Adrenal gland (tissue), 9 donors: ENCODE measurements at regions not wholly inside any gene's neighbourhood (a gene's known extent, or its start where the extent isn't known, plus 50 kb on each side); places are given as distances from the start of the nearest gene placed in this dataset.

Experiments
- DNase-seq, 7 donors: peaks; one replicate each; pipeline ENCODE4 v3.0.0-alpha.2; 2019 to 2020
- H3K27ac ChIP-seq, 5 donors: fragments of 200-600 bp; sonication (generic) in 4 of 5; 1 replicate in 3 of 5; 2 replicates in 2 of 5; pipeline versions ENCODE4 v1.5.1 to v1.8.0; 2016 to 2020; ENCODE audit warnings: mild to moderate bottlenecking in 1 of 5
- H3K27me3 ChIP-seq: fragments of 200-600 bp; 2 replicates; pipeline ENCODE4 v1.8.0; 2021
- H3K36me3 ChIP-seq, 2 donors: fragments of 200-600 bp; replicated peaks in 1 of 2; 1 replicate in 1 of 2; 2 replicates in 1 of 2; pipeline versions ENCODE4 v1.5.1 to v1.8.0; 2018 to 2022
- H3K4me1 ChIP-seq, 2 donors: fragments of 200-600 bp; replicated peaks in 1 of 2; 1 replicate in 1 of 2; 2 replicates in 1 of 2; pipeline versions ENCODE4 v1.5.1 to v1.8.0; 2018 to 2021
- H3K4me3 ChIP-seq, 4 donors: fragments of 200-600 bp; sonication (generic) in 3 of 4; one replicate each; pipeline ENCODE4 v1.5.1; 2016 to 2018
- H3K9me3 ChIP-seq, 3 donors: fragments of 200-600 bp; sonication (generic) in 1 of 3; replicated peaks in 1 of 3; 1 replicate in 2 of 3; 2 replicates in 1 of 3; pipeline versions ENCODE4 v1.5.1 to v1.8.0; 2016 to 2021
- CTCF ChIP-seq, 6 experiments: fragments of 450-650 bp in 4 of 6; fragments of 200-600 bp in 2 of 6; sonication (generic) in 1 of 6; IDR thresholded peaks; 1 replicate in 5 of 6; 2 replicates in 1 of 6; pipeline versions ENCODE4 v1.5.1 to v1.8.0; 2016 to 2021; ENCODE audit warnings: antibody characterized with exemption in 6 of 6, mild to moderate bottlenecking in 2 of 6, moderate library complexity in 1 of 6
- POLR2A ChIP-seq, 2 donors: fragments of 450-650 bp; IDR thresholded peaks; one replicate each; pipeline ENCODE4 v1.6.1; 2017; ENCODE audit warnings: antibody characterized with exemption in 2 of 2, mild to moderate bottlenecking in 2 of 2, moderate library complexity in 1 of 2
- whole genome bisulfite sequencing, 4 donors: extraction: QIAGEN DNeasy Blood & Tissue Kit in 2 of 4; methylation state at CpG; one replicate each; pipeline versions ENCODE4 v1.1.5 to v1.1.7; 2013 to 2017; 5-methylcytosine and 5-hydroxymethylcytosine counted together
- intact Hi-C, 2 donors: fragments of 100-400 bp; cut with DNase I; formaldehyde crosslinking; loops; one replicate each; pipeline versions ENCODE4 v1.14.1 to v1.15.0; 2022 to 2023
- donor health status: healthy with polysubstance abuse.
- donor health status: Bipolar disorder and iron deficiency.
- donor health status: DM: yes; HTN: yes; CAD: no.
- donor health status: DM: no; HTN: no; CAD: no.
- donor health status: DM: no; HTN: no; CAD: no.

GRCh38 chr22:22125028-22125578, 119.5 kb upstream of the VPREB1 start:
- Histone ChIP-seq H3K36me3 (no peaks in the 10 kb centered on the region), H3K9me3 (no peaks in the 10 kb centered on the region), H3K27ac (no peak overlapping the region), H3K27me3 (peaks cover under 1% of the 10 kb centered on the region), H3K4me3 (no peak overlapping the region), H3K4me1 (no peaks in the 10 kb centered on the region)
- no peak for TF ChIP-seq CTCF (IDR thresholded peaks at IDR 0.05)
- no peak for TF ChIP-seq POLR2A (IDR thresholded peaks at IDR 0.05)
- no peak for DNase-seq
- intact Hi-C loops: no loop called here
- WGBS, 4 donors: 81 to 85% (median 83%) methylated on average over 11 to 19 of the region's 19 CpGs

GRCh38 chr22:22124374-22124773, 120.2 kb upstream of the VPREB1 start:
- Histone ChIP-seq H3K4me1 (no peaks in the 10 kb centered on the region), H3K9me3 (no peaks in the 10 kb centered on the region), H3K27me3 (peaks cover 5% of the 10 kb centered on the region), H3K36me3 (no peaks in the 10 kb centered on the region), H3K27ac (no peak overlapping the region), H3K4me3 (no peak overlapping the region)
- WGBS, 4 donors: 72 to 91% (median 80%) methylated on average over 8 to 12 of the region's 12 CpGs
- intact Hi-C loops: no loop called here
- DNase-seq: no peak
- no peak for TF ChIP-seq CTCF (IDR thresholded peaks at IDR 0.05)
- TF ChIP-seq POLR2A (IDR thresholded peaks at IDR 0.05): no peak

GRCh38 chr22:22123960-22124278, 120.7 kb upstream of the VPREB1 start:
- TF ChIP-seq POLR2A (IDR thresholded peaks at IDR 0.05) (no peak), CTCF (IDR thresholded peaks at IDR 0.05) (no peak)
- no peak overlapping the region for H3K4me3 ChIP-seq
- H3K27ac ChIP-seq: no peak overlapping the region
- no peaks in the 10 kb centered on the region for H3K36me3 ChIP-seq
- H3K27me3 ChIP-seq: peaks cover 10% of the 10 kb centered on the region
- H3K9me3 ChIP-seq: no peaks in the 10 kb centered on the region
- WGBS, 4 donors: 86 to 90% (median 88%) methylated on average over 14 to 15 of the region's 15 CpGs
- H3K4me1 ChIP-seq: no peaks in the 10 kb centered on the region
- intact Hi-C loops: no loop called here
- DNase-seq: no peak

GRCh38 chr22:22123118-22123959, 121.2 kb upstream of the VPREB1 start:
- intact Hi-C loops: no loop called here
- no peaks in the 10 kb centered on the region for H3K4me1 ChIP-seq
- no peaks in the 10 kb centered on the region for H3K36me3 ChIP-seq
- peaks cover 12% of the 10 kb centered on the region for H3K27me3 ChIP-seq
- no peak for DNase-seq
- no peak overlapping the region for H3K4me3 ChIP-seq
- WGBS, 4 donors: 71 to 80% (median 77%) methylated on average over 16 of the region's 16 CpGs
- H3K9me3 ChIP-seq: no peaks in the 10 kb centered on the region
- TF ChIP-seq POLR2A (IDR thresholded peaks at IDR 0.05) (no peak), CTCF (IDR thresholded peaks at IDR 0.05) (no peak)
- no peak overlapping the region for H3K27ac ChIP-seq
